ENCODE measurements at regions not wholly inside any gene's neighbourhood (a gene's known extent, or its start where the extent isn't known, plus 50 kb on each side); places are given as distances from the start of the nearest gene placed in this dataset.
"Not testable (repeated sequence)": the region's sequence is repeated elsewhere in the genome, so short reads cannot be mapped to it uniquely, and the experiment has no call there.

- intact Hi-C loops (cut with micrococcal nuclease): not testable (repeated sequence)
These were observed 160.1 kb downstream of the ADRA2C start for GRCh38 chr4:3926271-3926670.

- intact Hi-C loops (cut with micrococcal nuclease): not testable (repeated sequence)
These were observed 161.0 kb downstream of the ADRA2C start for GRCh38 chr4:3926969-3927755.

- intact Hi-C loops (cut with micrococcal nuclease): not testable (repeated sequence)
These were observed 163.2 kb downstream of the ADRA2C start for GRCh38 chr4:3929431-3929830.

GRCh38 chr4:3932734-3933133 lies 166.5 kb downstream of the ADRA2C start:
- intact Hi-C loops (cut with micrococcal nuclease): not testable (repeated sequence)

- intact Hi-C loops (cut with micrococcal nuclease): not testable (repeated sequence)
These were observed 169.2 kb downstream of the ADRA2C start for GRCh38 chr4:3935406-3935805.

- intact Hi-C loops (cut with micrococcal nuclease): no loop called here
These were observed 170.0 kb downstream of the ADRA2C start for GRCh38 chr4:3936184-3936583.

GRCh38 chr4:3937849-3938562 lies 171.8 kb downstream of the ADRA2C start:
- intact Hi-C loops (cut with micrococcal nuclease): not testable (repeated sequence)

- intact Hi-C loops (cut with micrococcal nuclease): not testable (repeated sequence)
These were observed 172.5 kb downstream of the ADRA2C start for GRCh38 chr4:3938676-3939075.

- intact Hi-C loops (cut with micrococcal nuclease): not testable (repeated sequence)
These were observed 173.9 kb downstream of the ADRA2C start for GRCh38 chr4:3939954-3940591.

- intact Hi-C loops (cut with micrococcal nuclease): loop anchor here (1.0 to 2.0 kb wide), 3 partner anchors 49 to 835 kb away; no protein-coding TSS in a partner anchor
These were observed 175.7 kb downstream of the ADRA2C start for GRCh38 chr4:3941735-3942522.

- intact Hi-C loops (cut with micrococcal nuclease): loop anchor here (1.0 to 2.0 kb wide), 3 partner anchors 49 to 836 kb away; no protein-coding TSS in a partner anchor
These were observed 176.4 kb downstream of the ADRA2C start for GRCh38 chr4:3942569-3942971.

- intact Hi-C loops (cut with micrococcal nuclease): loop anchor here (2.0 kb wide), 1 partner anchor 836 kb away; no protein-coding TSS in a partner anchor
These were observed 176.9 kb downstream of the ADRA2C start for GRCh38 chr4:3943051-3943450.

- intact Hi-C loops (cut with micrococcal nuclease): no loop called here
These were observed 179.5 kb downstream of the ADRA2C start for GRCh38 chr4:3945511-3946290.

GRCh38 chr4:3946553-3946952 lies 180.4 kb downstream of the ADRA2C start:
- intact Hi-C loops (cut with micrococcal nuclease): not testable (repeated sequence)

- intact Hi-C loops (cut with micrococcal nuclease): not testable (repeated sequence)
These were observed 181.6 kb downstream of the ADRA2C start for GRCh38 chr4:3947761-3948160.

GRCh38 chr4:3948210-3948609 lies 182.0 kb downstream of the ADRA2C start:
- intact Hi-C loops (cut with micrococcal nuclease): not testable (repeated sequence)

- intact Hi-C loops (cut with micrococcal nuclease): not testable (repeated sequence)
These were observed 183.7 kb downstream of the ADRA2C start for GRCh38 chr4:3949916-3950315.

GRCh38 chr4:3952443-3953139 lies 186.4 kb downstream of the ADRA2C start:
- intact Hi-C loops (cut with micrococcal nuclease): not testable (repeated sequence)

GRCh38 chr4:3953140-3953489 lies 186.9 kb downstream of the ADRA2C start:
- intact Hi-C loops (cut with micrococcal nuclease): not testable (repeated sequence)

Data from T-helper 1 cell treated with Interleukin-12 subunit alpha and Interleukin-12 subunit beta and Interleukin-4 antibody, amounts not matched to agents 30 ng/mL and 1 ng/mL, for 36 hours (primary cell).